CMK (cell line): ENCODE measurements at regions not wholly inside any gene's neighbourhood (a gene's known extent, or its start where the extent isn't known, plus 50 kb on each side); places are given as distances from the start of the nearest gene placed in this dataset.
"Not testable (repeated sequence)": the region's sequence is repeated elsewhere in the genome, so short reads cannot be mapped to it uniquely, and the experiment has no call there.

Source experiments
- DNase-seq: peaks from one replicate; pipeline ENCODE4 v3.0.0-alpha.2; 2010; ENCODE audit warnings: low read depth

DNA sequence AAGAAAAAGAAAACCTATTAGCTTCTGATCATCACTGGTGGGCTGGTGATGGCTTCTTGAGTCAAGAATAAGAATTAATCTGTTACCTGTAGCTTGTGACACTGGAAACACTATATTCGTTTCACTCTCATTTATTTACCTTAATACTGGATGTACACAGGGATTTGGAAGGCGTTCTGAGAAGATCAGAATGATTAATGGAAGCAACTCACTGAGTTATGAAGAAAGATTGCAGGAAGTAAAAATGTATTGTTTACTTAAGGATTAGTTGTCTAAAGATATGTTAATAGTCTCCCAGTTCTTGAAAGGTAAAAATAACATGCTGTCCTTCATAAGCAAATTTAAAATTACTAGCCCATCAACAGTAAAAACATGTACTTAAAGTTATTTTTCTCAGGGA, 644.9 kb upstream of the NCAM2 start:
- no peak for DNase-seq

DNA sequence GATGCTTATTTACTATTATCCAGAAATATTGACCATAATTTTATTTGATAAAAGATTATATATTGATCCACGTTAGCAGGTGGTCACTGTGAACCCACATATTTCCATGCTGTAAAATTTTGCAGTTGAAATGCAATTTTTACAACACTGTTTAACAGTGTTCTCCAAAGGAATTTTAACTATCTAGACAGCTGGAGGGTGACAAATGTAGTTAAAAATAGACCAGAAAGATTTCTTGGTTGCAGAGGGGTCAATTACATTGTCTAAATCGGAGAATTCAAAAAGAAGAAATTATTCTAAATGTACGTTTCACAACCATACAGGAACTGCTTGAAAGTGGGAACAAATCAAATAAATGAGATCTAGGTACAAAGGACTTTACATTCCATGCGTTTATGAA, 625.2 kb upstream of the NCAM2 start:
- no peak for DNase-seq

DNA sequence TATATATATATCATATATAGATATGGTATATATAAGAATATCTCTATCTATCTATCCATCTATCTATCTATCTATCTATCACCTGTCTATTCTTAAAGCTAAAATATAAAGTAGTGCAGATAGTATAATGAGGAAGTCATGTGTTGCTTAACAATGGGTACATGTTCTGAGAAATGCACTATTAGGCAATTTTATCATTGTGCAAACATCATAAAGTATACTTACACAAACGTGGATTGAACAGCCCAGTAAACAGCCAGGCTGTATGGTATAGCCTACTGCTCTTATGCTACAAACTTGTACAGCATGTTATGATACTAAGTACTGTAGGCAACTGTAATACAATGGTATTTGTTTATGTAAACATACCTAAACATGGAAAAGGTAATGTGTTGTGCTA, 621.0 kb upstream of the NCAM2 start:
- DNase-seq, result no peak

DNA sequence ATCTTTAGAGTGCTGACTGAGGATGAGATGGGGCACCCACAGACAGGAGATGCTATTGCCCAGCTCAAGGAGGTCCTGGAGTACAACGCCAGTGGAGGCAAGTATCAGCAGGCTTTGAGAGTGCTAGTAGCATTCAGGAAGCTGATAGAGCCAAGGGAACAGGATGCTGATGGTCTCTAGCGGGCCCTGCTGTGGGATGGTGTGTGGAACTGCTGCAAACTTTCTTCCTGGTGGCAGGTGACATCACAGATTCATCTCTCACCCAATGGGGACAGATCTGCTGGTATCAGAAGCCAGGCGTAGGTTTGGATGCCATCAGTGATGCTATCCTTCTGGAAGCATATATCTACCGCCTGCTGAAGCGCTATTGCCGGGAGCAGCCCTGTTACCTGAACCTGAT, 609.8 kb upstream of the NCAM2 start:
- no peak for DNase-seq

DNA sequence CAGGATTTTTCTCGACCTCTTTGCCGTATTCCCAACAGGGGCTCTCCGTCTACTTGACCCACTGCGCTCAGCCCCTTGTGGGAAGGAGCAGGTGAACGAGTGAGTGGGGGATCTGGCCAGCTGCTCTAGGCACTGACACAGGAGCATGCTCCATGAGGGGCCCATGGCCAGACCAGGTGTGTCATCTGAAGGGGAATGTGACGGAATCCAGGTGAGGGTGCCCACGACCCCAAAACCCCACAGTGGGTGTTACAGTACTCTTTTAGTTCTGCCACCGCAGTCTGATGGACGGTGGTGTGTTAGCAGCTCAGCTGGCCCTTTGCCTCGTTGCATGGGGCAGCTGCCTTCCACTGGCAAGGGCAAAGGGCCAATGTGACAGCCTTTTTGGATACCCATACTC, 601.4 kb upstream of the NCAM2 start:
- no peak for DNase-seq

DNA sequence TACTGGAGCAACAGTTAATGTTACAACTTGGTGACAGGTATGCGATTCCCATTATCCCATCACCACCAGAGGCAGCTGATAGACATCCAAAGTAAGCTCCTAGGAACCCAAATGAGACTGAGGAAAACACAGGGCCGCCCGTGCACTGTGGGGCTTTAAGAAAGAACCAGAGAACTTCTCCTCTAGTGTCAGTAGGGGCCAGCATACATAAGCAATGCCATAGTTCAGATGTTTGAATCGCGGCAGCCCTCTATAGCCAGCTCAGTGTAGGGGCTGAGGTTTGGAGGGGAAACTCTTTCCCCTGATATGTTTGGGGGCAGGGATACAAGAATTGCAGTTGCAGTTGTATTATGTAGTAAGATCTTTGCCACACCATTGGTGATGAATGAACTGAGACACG, 593.3 kb upstream of the NCAM2 start:
- DNase-seq, result no peak

DNA sequence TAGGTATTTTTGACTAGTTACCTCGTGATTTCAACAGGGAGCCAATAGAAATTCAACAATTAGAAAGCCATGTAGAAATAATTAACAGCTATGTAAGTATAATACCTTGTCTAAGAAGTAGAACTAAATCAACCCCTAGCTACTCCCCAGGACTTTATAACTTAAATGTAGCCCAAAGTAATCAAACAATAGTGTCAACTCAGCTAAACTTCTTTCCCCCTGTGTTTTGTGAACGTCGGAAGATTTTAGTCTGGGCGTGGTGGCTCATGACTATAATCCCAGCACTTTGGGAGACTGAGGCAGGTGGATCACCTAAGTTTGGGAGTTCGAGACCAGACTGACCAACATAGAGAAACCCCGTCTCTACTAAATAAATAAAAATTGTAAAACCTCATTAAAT, 579.9 kb upstream of the NCAM2 start:
- no peak for DNase-seq

DNA sequence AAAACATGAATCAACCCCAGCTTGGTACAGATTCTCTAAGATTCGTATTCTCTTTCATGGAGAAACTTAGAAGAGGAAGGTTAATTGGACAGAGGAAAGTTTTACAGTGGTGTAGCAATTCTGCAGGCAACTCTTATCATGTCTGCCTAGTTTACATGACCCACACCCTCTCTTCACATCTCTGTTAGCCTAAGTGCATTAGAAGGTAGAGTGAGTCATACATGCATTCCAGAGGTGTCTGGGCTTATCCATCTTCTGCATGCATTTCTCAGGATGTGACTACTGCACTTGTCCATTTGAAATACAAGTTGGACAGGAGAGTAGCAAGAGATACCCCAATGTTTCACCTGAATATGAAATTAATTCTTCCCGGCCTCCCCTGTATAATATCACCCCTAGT, 578.4 kb upstream of the NCAM2 start:
- no peak for DNase-seq

DNA sequence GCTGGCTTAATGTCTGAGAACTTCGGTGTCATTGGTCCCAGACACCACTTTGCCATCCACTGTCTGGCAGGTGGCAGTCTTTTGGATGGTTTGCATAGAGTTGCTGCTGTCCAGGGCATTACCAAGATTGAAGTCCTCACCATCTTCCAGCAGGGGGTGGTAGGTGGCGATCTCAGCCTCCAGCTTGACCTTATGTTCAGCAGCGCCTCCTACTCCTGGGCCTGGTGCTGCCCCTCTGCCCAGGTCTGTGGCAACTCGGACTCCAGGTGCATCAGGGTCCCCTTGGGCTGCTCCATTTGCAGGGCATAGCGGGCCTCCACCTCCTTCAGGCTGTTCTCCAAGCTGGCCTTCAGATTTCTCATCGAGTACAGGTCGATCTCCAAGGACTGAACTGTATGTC, 573.3 kb upstream of the NCAM2 start:
- no peak for DNase-seq

DNA sequence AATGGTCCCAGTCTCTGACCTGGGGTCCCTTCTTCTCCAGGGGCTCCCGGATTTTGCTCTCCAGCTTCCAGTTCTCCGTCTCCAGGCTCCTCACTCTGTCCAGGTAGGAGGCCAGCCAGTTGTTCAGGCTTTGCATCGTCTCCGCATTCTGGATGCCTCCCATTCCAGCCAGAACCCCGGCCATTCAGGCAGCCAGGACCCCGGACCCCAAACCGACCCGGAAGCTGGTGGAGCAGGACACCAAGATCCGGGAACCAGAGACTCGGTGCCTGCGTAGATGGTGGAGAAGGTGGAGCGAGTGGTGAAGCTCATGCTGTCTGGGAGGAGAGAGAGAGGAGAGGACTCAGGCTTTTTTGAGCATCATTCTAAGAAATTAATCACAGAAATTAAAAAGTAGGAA, 572.4 kb upstream of the NCAM2 start:
- DNase-seq, result no peak

DNA sequence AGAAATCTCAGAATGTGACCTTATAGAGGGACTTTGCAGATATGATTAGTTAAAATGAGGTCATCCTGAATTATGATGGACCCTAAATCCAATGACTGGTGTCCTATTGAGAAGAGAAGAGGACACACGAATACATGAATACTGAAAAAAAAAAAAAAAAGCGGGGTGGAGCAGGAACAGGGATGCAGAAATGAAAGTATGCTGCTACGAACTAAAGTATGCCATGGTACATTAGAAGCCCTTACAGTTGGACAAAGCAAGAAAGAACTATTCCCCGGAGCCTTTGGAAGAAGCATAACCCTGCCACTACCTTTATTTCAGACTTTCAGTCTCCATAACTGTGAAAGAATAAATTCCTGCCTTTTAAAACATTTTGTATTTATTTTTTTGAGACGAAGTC, 557.9 kb upstream of the NCAM2 start:
- no peak for DNase-seq

DNA sequence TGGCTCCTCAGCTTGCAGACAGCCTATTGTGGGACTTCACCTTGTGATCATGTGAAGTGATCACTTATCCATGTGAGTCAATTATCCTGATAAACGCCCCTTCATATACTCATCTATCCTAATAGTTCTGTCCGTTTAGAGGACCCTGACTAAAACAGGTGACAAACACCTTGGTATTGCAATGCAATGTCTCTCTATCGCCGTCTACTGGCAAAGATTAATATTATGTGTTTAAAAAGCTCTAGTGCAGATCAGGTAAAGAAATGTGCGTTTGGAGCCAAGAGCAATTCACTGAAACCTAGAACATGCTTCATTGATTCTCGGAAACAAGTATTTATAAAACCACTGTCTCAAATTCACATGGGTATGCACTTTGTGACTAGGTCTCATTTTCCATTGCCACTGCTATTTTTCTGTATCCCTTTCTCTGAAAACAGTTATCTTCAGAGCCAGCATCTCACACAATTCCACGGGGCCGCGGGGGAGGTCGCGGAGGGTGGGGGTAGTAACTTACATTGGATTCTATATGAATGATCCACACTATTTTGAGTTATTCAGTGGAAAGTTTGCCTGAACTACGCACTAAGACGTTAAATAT, 554.6 kb upstream of the NCAM2 start:
- DNase-seq, result no peak

DNA sequence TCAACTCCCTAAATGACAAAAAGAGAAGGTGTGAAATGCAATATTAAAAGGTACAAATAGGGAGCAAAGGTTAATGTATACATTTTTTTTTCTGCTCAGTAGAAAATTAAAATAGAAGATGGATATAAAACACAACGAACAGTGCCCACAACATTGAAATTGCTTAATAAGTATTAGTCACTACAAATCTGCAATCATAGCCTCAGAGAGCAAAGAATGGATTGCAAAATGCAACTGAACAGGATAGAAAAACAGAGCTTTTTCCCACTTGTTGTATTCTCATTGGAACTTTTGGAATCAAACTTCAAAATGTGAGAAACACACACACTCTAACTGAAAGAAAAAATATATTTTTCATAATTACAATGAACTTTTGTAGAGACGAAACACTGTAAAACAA, 552.2 kb upstream of the NCAM2 start:
- DNase-seq, result no peak

DNA sequence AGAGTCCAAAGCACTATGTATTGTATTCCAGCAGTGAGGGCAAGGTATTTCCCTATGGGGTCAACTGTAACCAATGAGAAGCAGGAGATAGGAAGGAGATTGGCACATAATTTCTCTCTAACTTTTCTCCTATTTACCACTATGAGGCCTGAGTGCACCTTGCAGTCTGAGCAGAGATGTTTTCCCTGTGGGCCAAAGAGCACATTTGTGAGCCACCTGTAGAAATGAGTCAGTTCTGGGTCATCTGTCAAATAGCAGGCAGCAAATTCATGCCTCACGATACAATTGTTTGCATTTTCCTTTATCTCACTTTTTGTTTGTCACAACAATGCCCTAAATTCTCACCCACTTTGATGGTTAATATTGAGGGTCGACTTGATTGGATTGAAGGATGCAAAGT, 547.2 kb upstream of the NCAM2 start:
- no peak for DNase-seq

DNA sequence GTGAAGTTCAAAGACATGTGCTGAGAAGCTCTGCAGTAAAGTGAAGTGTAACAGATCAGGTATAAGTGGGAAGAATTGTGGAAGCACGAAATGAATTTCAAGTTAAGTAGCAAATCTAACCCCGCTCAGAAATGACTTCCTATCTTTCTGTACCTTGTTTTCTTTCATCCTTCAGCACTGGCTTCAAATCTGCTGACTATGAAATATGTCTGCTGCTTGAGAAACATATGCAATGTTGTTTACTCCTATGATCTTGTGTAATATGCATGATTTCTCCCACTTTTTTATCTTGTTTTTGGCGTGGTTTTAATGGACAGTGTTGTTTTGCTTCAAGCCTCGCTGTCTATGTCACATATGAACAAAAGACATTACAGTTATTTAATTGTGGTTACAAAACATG, 545.3 kb upstream of the NCAM2 start:
- no peak for DNase-seq

DNA sequence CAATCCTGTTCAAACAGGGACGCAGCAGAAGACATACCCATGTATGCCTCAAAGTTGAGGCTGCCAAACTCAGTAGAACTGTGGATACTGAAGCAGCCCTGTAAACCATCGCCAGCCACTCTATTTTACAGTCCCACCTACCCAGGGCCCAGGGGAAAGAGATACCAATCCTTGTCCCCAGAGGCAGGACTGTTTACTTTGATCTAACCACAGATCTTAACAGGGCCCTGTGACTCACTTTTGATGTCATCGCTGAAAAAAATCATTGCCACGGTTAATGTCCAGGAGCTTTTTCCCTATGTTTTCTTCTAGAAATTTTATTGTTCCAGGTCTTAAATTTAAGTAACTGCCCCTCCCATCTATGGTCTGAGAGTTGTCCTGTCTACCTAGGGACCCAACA, 538.4 kb upstream of the NCAM2 start:
- no peak for DNase-seq

DNA sequence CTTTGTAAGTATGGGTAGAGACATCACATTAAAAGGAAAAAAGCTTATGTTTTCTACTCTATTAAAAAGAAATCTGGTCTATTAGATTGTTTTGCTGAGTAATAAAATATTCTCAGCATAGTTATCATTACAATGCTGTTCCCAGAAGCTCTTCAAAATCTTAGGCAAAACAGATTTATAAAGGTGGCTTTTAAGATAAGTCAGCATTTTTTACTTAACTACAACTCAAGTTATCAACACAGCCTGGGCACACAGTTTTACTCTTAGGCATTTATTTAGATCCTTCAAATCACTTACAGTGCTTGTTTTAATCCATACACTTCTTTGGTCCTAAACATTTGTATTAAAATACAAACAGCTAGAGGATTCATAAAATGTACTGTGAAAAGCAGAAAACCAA, 534.8 kb upstream of the NCAM2 start:
- no peak for DNase-seq

DNA sequence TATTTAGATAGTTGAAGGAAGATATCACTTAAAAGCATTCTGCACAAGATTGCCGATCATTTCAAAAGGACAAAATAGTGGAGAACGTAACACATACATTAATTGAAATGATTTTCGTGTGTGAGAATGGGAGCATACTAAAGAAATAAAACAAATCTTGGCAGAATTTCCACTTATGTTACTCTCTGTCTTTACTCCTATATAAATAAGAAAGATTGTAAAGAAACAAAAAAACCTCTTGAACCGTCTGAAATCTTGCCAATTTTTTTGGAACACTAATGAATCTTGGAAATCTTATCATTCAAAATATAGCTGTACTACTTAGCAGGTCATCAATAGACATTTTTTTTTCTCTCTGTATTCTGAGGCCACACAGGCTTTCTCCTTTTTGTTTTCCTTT, 528.8 kb upstream of the NCAM2 start:
- DNase-seq, result no peak

DNA sequence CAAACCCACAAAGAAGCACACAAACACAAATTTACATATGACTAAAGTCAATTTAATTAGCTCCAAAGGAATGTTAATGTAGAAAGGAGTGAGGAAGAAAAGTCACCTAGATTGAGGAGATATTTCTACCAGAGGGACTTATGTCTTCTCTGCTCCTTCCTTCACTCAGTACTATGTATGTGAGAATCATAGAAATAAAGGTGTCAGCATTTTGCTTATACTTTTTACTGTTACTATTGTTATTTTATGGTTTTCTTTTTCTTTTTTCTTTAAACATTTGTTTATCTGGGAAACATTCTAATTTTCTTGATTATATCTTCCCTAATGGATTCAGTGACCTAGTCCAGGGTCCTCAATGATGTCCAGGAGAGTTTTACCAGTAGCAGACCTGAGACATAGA, 511.9 kb upstream of the NCAM2 start:
- no peak for DNase-seq

DNA sequence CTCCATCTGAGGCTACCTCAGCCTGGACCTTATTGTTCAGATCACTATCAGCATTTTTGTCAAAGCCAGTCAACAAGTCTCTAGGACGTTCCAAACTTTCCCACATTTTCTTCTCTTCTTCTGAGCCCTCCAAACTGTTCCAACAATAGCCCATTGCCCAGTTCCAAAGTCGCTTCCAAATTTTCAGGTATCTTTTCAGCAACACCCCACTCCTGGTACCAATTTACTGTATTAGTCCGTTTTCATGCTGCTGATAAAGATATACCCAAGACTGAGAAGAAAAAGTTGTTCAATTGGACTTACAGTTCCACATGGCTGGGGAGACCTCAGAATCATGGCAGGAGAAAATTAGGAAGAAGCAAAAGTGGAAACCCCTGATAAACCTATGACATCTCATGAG, 495.3 kb upstream of the NCAM2 start:
- DNase-seq, result not testable (repeated sequence)

DNA sequence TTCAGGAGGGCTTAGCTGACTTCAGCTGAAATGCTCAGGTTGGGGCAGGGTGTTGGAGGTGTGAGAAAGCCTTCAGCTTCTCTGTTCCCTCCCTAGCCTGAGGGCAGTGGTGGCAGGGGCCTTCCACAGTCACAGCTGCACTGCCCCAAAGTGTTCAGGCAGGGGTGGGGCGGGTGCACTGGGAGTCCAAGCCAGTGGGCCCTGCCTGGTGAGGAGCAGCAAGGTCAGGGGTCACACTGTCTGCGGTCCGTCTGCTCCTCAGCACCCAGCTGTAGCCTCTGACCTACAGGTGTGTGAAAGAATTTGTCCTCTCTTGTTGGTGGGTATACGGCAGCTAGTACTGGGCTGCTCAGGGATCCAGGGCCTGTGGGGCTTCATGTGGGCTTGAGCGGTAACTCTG, 490.4 kb upstream of the NCAM2 start:
- DNase-seq, result no peak

DNA sequence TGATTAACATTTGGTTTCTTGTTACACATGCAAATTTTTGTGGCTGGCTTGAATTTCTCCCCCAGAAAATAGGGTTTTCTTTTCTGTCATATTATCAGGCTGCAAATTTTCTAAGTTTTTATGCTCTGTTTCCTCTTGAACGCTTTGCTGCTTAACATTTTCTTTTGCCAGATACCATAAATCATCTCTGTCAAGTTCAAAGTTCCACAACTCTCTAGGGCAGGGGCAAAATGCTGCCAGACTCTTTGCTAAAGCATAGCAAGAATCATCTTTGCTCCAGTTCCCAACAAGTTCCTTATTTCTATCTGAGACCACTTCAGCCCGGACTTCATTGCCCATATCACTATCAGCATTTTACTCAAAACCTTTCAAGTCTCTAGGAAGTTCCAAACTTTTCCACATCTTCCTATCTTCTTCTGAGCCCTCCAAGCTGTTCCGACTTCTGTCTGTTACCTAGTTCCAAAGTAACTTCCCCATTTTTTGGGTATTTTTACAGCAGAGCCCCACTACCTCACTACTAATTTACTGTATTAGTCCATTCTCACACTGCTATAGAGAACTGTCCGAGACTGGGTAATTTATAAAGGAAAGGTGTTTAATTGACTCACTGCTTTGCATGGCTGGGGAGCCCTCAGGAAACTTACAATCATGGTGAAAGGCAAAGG, 486.9 kb upstream of the NCAM2 start:
- DNase-seq, result no peak

DNA sequence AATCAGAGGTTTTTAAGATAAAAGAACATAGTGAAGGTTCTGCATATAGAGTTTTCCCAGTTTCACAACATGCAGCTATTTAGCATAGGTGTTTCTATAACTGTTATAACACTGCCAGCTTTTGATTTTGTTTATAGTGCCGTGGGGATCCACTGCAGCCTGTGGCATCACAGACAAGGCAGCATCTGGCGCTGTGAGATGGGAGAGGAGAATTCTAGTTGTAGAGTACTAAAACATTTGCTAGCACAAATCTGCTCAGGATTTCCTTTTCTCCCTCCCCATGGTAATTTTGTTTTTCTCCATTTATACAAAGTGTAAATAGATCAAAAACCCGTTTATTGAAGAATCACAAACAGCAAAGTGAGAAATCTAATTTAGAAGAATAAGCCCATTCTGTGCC, 482.8 kb upstream of the NCAM2 start:
- DNase-seq, result no peak

DNA sequence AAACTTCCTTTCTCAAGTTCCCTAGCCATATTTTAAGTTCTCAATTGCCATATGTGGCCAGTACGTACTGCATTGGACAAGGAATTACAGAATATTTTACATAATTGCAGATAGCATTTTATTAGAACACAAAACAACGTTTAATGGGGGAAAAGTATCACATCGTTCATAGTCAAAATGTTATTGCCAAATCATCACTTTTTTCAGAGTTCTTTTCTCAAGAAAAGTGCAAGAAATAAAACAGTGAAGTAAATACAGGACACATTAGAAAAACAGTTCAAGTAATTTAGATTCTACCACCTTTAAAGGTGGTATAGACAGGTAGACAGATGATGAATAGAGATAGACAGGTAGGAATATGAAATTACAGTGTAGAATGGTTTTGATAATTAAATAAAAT, 479.1 kb upstream of the NCAM2 start:
- no peak for DNase-seq

DNA sequence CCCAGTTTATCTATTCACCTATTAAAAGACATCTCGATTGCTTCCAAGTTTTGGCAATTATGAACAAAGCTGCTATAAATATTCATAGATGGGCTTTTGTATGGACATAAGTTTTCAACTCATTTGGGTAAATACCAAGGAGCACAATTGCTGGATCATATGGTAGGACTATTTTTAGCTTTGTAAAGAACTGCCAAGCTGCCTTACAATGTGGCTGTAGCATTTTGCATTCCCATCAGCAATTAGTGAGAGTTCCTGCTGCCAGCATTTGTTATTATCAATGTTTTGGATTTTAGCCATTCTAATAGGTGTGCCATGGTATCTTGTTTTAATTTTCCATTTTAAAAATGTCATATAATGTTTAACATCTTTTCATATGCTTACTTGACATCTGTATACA, 475.6 kb upstream of the NCAM2 start:
- DNase-seq, result no peak
